PC-3 (cell line): ENCODE measurements at regions not wholly inside any gene's neighbourhood (a gene's known extent, or its start where the extent isn't known, plus 50 kb on each side); places are given as distances from the start of the nearest gene placed in this dataset.

Experiments
- ATAC-seq: fragments of 200-7000 bp; cut with Tn5 transposase; 2 replicates; pipeline ENCODE4 v1.9.1; 2020; ENCODE audit warnings: mild to moderate bottlenecking, moderate library complexity
- BruUV-seq: library from RNA; stranded (reverse); fragments of 400-500 nt; replicated peaks from 2 replicates; lab custom pipeline; 2021; lab: Mats Ljungman, UMichigan
- CTCF ChIA-PET: fragments of 300-600 bp; sonication (Branson Sonifier 250); formaldehyde crosslinking; loops from one replicate; lab custom pipeline; 2022; ENCODE audit warnings: antibody characterized with exemption; lab: Charles Lee
- POLR2A ChIA-PET: fragments of 300-600 bp; sonication (Branson Sonifier 250); formaldehyde crosslinking; loops from one replicate; lab custom pipeline; 2022; ENCODE audit warnings: antibody characterized with exemption; ENCODE audit not compliant: unreplicated experiment; lab: Charles Lee
- DNase-seq: peaks from one replicate; pipeline ENCODE4 v3.0.0-alpha.2; 2015
- H2AFZ ChIP-seq: fragments of 300-600 bp; sonication (generic); 2 replicates; pipeline ENCODE4 v1.6.0; 2016; ENCODE audit warnings: antibody characterized with exemption, low read length
- H3F3A ChIP-seq: fragments of 300-600 bp; sonication (generic); one replicate; pipeline ENCODE4 v1.6.0; 2017; ENCODE audit warnings: antibody characterized with exemption, low read length, control low read depth, mild to moderate bottlenecking; ENCODE audit not compliant: unreplicated experiment
- H3K27ac ChIP-seq: fragments of 300-600 bp; sonication (generic); 2 replicates; pipeline ENCODE4 v1.5.1; 2016; ENCODE audit warnings: mild to moderate bottlenecking, low read length
- H3K27me3 ChIP-seq: fragments of 300-600 bp; sonication (generic); 2 replicates; pipeline ENCODE4 v1.6.1; 2016; ENCODE audit warnings: low read length, mixed read lengths
- H3K36me3 ChIP-seq: fragments of 300-600 bp; sonication (generic); 2 replicates; pipeline ENCODE4 v1.6.1; 2016; ENCODE audit warnings: low read depth, mixed run types, low read length, mixed read lengths
- H3K4me1 ChIP-seq: fragments of 300-600 bp; sonication (generic); 2 replicates; pipeline ENCODE4 v1.5.1; 2016; ENCODE audit warnings: low read length; ENCODE audit not compliant: insufficient read depth
- H3K4me2 ChIP-seq: fragments of 300-600 bp; sonication (generic); 2 replicates; pipeline ENCODE4 v1.6.0; 2016; ENCODE audit warnings: low read length
- H3K4me3 ChIP-seq: fragments of 300-600 bp; sonication (generic); 2 replicates; pipeline ENCODE4 v1.5.1; 2016; ENCODE audit warnings: mild to moderate bottlenecking, low read length, mixed read lengths
- H3K79me2 ChIP-seq: fragments of 300-600 bp; sonication (generic); 2 replicates; pipeline ENCODE4 v1.6.1; 2017; ENCODE audit warnings: low read length, mixed read lengths
- H3K9ac ChIP-seq: fragments of 300-600 bp; sonication (generic); 2 replicates; pipeline ENCODE4 v1.6.0; 2016; ENCODE audit warnings: mild to moderate bottlenecking, low read length
- H3K9me2 ChIP-seq: fragments of 300-600 bp; sonication (generic); replicated peaks from 2 replicates; pipeline ENCODE4 v1.6.1; 2016; ENCODE audit warnings: mixed run types, low read length, mixed read lengths
- H3K9me3 ChIP-seq: fragments of 300-600 bp; sonication (generic); 2 replicates; pipeline ENCODE4 v1.6.1; 2016; ENCODE audit warnings: low read length, mixed read lengths
- H4K20me1 ChIP-seq: fragments of 300-600 bp; sonication (generic); 2 replicates; pipeline ENCODE4 v1.6.1; 2016; ENCODE audit warnings: low read length, mixed read lengths
- CTCF ChIP-seq: fragments of 300-600 bp; sonication (generic); conservative IDR thresholded peaks from 2 replicates; pipeline ENCODE4 v1.5.1; 2017; ENCODE audit warnings: antibody characterized with exemption, low read depth, mild to moderate bottlenecking, low read length
- EZH2 ChIP-seq: fragments of 300-600 bp; sonication (generic); IDR thresholded peaks from one replicate; pipeline ENCODE4 v1.6.1; 2017; ENCODE audit warnings: antibody characterized with exemption, mild to moderate bottlenecking, low read length; ENCODE audit not compliant: unreplicated experiment
- EZH2phosphoT487 ChIP-seq: fragments of 300-600 bp; sonication (generic); IDR thresholded peaks from 2 replicates; pipeline ENCODE4 v1.6.1; 2018; ENCODE audit warnings: mild to moderate bottlenecking, antibody characterized with exemption, low read length, borderline replicate concordance
- intact Hi-C: fragments of 100-400 bp; cut with micrococcal nuclease; formaldehyde crosslinking; loops from 2 replicates; pipeline ENCODE4 v1.9.0; 2023

GRCh38 chr10:57776688-57777432 is 490.8 kb downstream of the IPMK start:
- Histone ChIP-seq H3K79me2 (no peaks in the 10 kb centered on the region), H3K4me1 (no peaks in the 10 kb centered on the region), H3K4me3 (no peak overlapping the region), H2AFZ (no peak overlapping the region), H3K9me3 (peaks cover 8% of the 10 kb centered on the region), H3K4me2 (no peak overlapping the region), H3K9ac (no peak overlapping the region), H3K36me3 (no peaks in the 10 kb centered on the region), H4K20me1 (no peaks in the 10 kb centered on the region), H3K27ac (no peak overlapping the region), H3K9me2 (no peaks in the 10 kb centered on the region), H3K27me3 (no peaks in the 10 kb centered on the region), H3F3A (no peaks in the 10 kb centered on the region)
- CTCF ChIA-PET, result no interaction called here
- TF ChIP-seq EZH2 (no peak), EZH2phosphoT487 (no peak), CTCF (no peak)
- intact Hi-C loops, result no loop called here
- BruUV-seq, result no TSS peak
- ATAC-seq (no peak), DNase-seq (no peak)
- POLR2A ChIA-PET, result no interaction called here

- Histone ChIP-seq H3K9me2 (no peaks in the 10 kb centered on the region), H3K4me1 (no peaks in the 10 kb centered on the region), H3K27ac (no peak overlapping the region), H3K36me3 (no peaks in the 10 kb centered on the region), H3K79me2 (no peaks in the 10 kb centered on the region), H3K4me3 (no peak overlapping the region), H3F3A (no peaks in the 10 kb centered on the region), H3K9me3 (peaks cover 8% of the 10 kb centered on the region), H4K20me1 (no peaks in the 10 kb centered on the region), H3K9ac (no peak overlapping the region), H2AFZ (no peak overlapping the region), H3K4me2 (no peak overlapping the region), H3K27me3 (no peaks in the 10 kb centered on the region)
- no TSS peak for BruUV-seq
- no peak for ATAC-seq
- TF ChIP-seq EZH2phosphoT487, result no peak
- TF ChIP-seq EZH2, result no peak
- TF ChIP-seq CTCF, result no peak
- intact Hi-C loops, result no loop called here
- no peak for DNase-seq
- CTCF ChIA-PET, result no interaction called here
- POLR2A ChIA-PET, result no interaction called here
These were observed 492.4 kb downstream of the IPMK start for GRCh38 chr10:57775250-57775649.

GRCh38 chr10:57769298-57769697 is 498.4 kb downstream of the IPMK start:
- Histone ChIP-seq H2AFZ (no peak overlapping the region), H3K9me2 (no peaks in the 10 kb centered on the region), H4K20me1 (no peaks in the 10 kb centered on the region), H3K36me3 (no peaks in the 10 kb centered on the region), H3K4me2 (no peak overlapping the region), H3K9me3 (no peaks in the 10 kb centered on the region), H3K79me2 (no peaks in the 10 kb centered on the region), H3K9ac (no peak overlapping the region), H3K27me3 (no peaks in the 10 kb centered on the region), H3K4me1 (no peaks in the 10 kb centered on the region), H3K27ac (no peak overlapping the region), H3F3A (no peaks in the 10 kb centered on the region), H3K4me3 (no peak overlapping the region)
- ChIA-PET CTCF (no interaction called here), POLR2A (no interaction called here)
- TF ChIP-seq EZH2, result no peak
- TF ChIP-seq EZH2phosphoT487, result no peak
- no peak for TF ChIP-seq CTCF
- ATAC-seq (peak; percentile 65; the same call in 1 of the 2 replicates), DNase-seq (peak; percentile 29)
- intact Hi-C loops, result no loop called here
- BruUV-seq, result no TSS peak
